SH-SY5Y (cell line): ENCODE measurements at regions not wholly inside any gene's neighbourhood (a gene's known extent, or its start where the extent isn't known, plus 50 kb on each side); places are given as distances from the start of the nearest gene placed in this dataset.

Experiments used
- GATA2 ChIP-seq: IDR thresholded peaks from 2 replicates; pipeline ENCODE4 v1.6.1; 2011; ENCODE audit warnings: mild to moderate bottlenecking, low read depth, low read length
- GATA3 ChIP-seq: IDR thresholded peaks from 2 replicates; pipeline ENCODE4 v1.6.1; 2011; ENCODE audit warnings: low read depth, mild to moderate bottlenecking, low read length, moderate library complexity

DNA sequence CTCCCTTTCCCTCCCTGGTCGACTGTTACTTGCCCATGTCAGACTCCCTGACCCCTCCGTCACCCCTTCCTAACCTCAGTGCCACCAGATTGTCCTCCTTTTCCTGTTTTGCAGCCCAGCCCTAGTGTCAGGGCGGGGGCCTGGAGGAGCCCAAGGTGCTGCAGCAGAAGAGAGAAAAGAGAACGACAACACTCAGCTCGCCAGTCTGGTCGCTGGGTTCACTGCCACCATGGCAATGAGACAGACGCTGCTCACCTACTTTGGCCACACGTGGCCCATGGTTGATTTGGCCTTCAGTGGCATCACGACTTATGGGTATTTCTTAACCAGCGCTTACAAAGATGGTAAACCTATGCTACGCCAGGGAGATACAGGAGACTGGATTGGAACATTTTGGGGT lies 108.4 kb upstream of the RMDN2 start:
- TF ChIP-seq GATA3 (no peak), GATA2 (no peak)
